GM12878 (cell line): ENCODE measurements at regions not wholly inside any gene's neighbourhood (a gene's known extent, or its start where the extent isn't known, plus 50 kb on each side); places are given as distances from the start of the nearest gene placed in this dataset.

Experiments
- ATAC-seq: fragments of 200-7000 bp; cut with Tn5 transposase; 3 replicates; pipeline ENCODE4 v1.9.1; 2020; ENCODE audit warnings: mild to moderate bottlenecking, moderate library complexity
- BruUV-seq: library from RNA; stranded (reverse); fragments of 400-500 nt; replicated peaks from 2 replicates; lab custom pipeline; 2021; lab: Mats Ljungman, UMichigan
- CTCF ChIA-PET: fragments of 300-600 bp; sonication (Branson Sonifier 250); formaldehyde crosslinking; extraction: SDS; loops from one replicate; lab custom pipeline; 2021; ENCODE audit warnings: inconsistent platforms; lab: Yijun Ruan, JAX
- POLR2A ChIA-PET: fragments of 350-600 bp; formaldehyde crosslinking; extraction: SDS; loops from one replicate; lab custom pipeline; 2021; ENCODE audit warnings: inconsistent platforms; lab: Charles Lee
- RAD21 ChIA-PET: fragments of 300-600 bp; sonication (Branson Sonifier 250); formaldehyde crosslinking; loops from one replicate; lab custom pipeline; 2023; ENCODE audit warnings: antibody characterized with exemption; ENCODE audit not compliant: unreplicated experiment; lab: Charles Lee
- SMC1A ChIA-PET: fragments of 300-600 bp; sonication (Branson Sonifier 250); formaldehyde crosslinking; loops from one replicate; lab custom pipeline; 2023; ENCODE audit not compliant: unreplicated experiment, uncharacterized antibody; lab: Charles Lee
- DNase-seq: peaks from one replicate; pipeline ENCODE4 v3.0.0-alpha.2; 2011; ENCODE audit warnings: low read depth, low spot score
- FAIRE-seq: peaks from 3 replicates; lab custom pipeline; 2011; peaks lifted over from hg19 to GRCh38; lab: Jason Lieb, UNC
- H2AFZ ChIP-seq: 2 replicates; pipeline ENCODE4 v1.6.0; 2011; ENCODE audit warnings: low read depth, low read length, control low read depth; ENCODE audit not compliant: control insufficient read depth
- H3K27ac ChIP-seq: 2 replicates; pipeline ENCODE4 v1.5.1; 2011; ENCODE audit warnings: control low read depth; ENCODE audit not compliant: control insufficient read depth, insufficient read depth
- H3K27me3 ChIP-seq, 2 experiments: replicated peaks in 1 of 2; 2 replicates each; pipeline versions ENCODE4 v1.6.0 to v1.6.1; 2011; ENCODE audit warnings: low read length in 1 of 2; ENCODE audit not compliant: control insufficient read depth in 2 of 2, insufficient read depth in 2 of 2
- H3K36me3 ChIP-seq, 2 experiments: 2 replicates each; pipeline ENCODE4 v1.5.1; 2011; ENCODE audit warnings: low read length in 1 of 2; ENCODE audit not compliant: control insufficient read depth in 2 of 2, insufficient read depth in 2 of 2
- H3K4me1 ChIP-seq: 2 replicates; pipeline ENCODE4 v1.6.1; 2011; ENCODE audit warnings: mild to moderate bottlenecking, low read length, moderate library complexity, mixed read lengths; ENCODE audit not compliant: control insufficient read depth, insufficient read depth
- H3K4me2 ChIP-seq: 2 replicates; pipeline ENCODE4 v1.6.0; 2011; ENCODE audit warnings: control low read depth; ENCODE audit not compliant: control insufficient read depth, insufficient read depth
- H3K4me3 ChIP-seq: fragments of 200-600 bp; sonication (generic); 2 replicates; pipeline ENCODE4 v1.5.1; 2016
- H3K79me2 ChIP-seq: 2 replicates; pipeline ENCODE4 v1.6.0; 2011; ENCODE audit warnings: low read length; ENCODE audit not compliant: control insufficient read depth, insufficient read depth
- H3K9ac ChIP-seq: 2 replicates; pipeline ENCODE4 v1.8.0; 2011; ENCODE audit warnings: low read length, control low read depth, mixed read lengths; ENCODE audit not compliant: control insufficient read depth, insufficient read depth
- H3K9me3 ChIP-seq: replicated peaks from 3 replicates; pipeline ENCODE4 v1.5.1; 2011; ENCODE audit warnings: mild to moderate bottlenecking, low read length; ENCODE audit not compliant: control insufficient read depth, insufficient read depth
- H4K20me1 ChIP-seq: 2 replicates; pipeline ENCODE4 v1.6.0; 2011; ENCODE audit not compliant: control insufficient read depth, insufficient read depth
- ATF7 ChIP-seq: fragments of 450-650 bp; IDR thresholded peaks from 2 replicates; pipeline ENCODE4 v1.6.1; 2016; ENCODE audit warnings: low read depth, mild to moderate bottlenecking
- CHD4 ChIP-seq: fragments of 200-600 bp; sonication (generic); IDR thresholded peaks from 2 replicates; pipeline ENCODE4 v1.6.1; 2016; ENCODE audit warnings: mild to moderate bottlenecking
- ESRRA ChIP-seq: IDR thresholded peaks from 2 replicates; pipeline ENCODE4 v1.6.1; 2012; ENCODE audit warnings: mild to moderate bottlenecking, low read length, improper control_type of control experiment
- KAT2A ChIP-seq: conservative IDR thresholded peaks from 2 replicates; pipeline ENCODE4 v1.6.1; 2011; ENCODE audit warnings: low read depth, low read length; ENCODE audit not compliant: control insufficient read depth
- ZNF217 ChIP-seq: fragments of 450-650 bp; IDR thresholded peaks from 2 replicates; pipeline ENCODE4 v1.6.1; 2017; ENCODE audit warnings: antibody characterized with exemption, mild to moderate bottlenecking
- ZNF24 ChIP-seq: fragments of 450-650 bp; IDR thresholded peaks from 2 replicates; pipeline ENCODE4 v1.6.1; 2017; ENCODE audit warnings: antibody characterized with exemption, mild to moderate bottlenecking
- WGBS: methylation state at CpG from one replicate; pipeline ENCODE4 v1.1.6; 2016; ENCODE audit warnings: low lambda C conversion rate; ENCODE audit not compliant: insufficient replicate concordance, insufficient coverage; ENCODE audit errors: missing lambda C conversion rate; 5-methylcytosine and 5-hydroxymethylcytosine counted together
- in situ Hi-C: fragments of 300-500 bp; cut with MboI; formaldehyde crosslinking; loops from 9 replicates; pipeline ENCODE4 v1.14.3; 2018; ENCODE audit warnings: mixed read lengths
- intact Hi-C: fragments of 100-400 bp; cut with micrococcal nuclease; formaldehyde crosslinking; loops from one replicate; pipeline ENCODE4 v1.14.2; 2022; ENCODE audit not compliant: unreplicated experiment
- TF ChIP-seq, protein P1 (sequence below): fragments of 450-650 bp; IDR thresholded peaks from 2 replicates; pipeline ENCODE4 v1.6.1; 2016; ENCODE audit warnings: mild to moderate bottlenecking, moderate library complexity, borderline replicate concordance
- TF ChIP-seq, protein P2 (sequence below), 3 experiments: IDR thresholded peaks in 2 of 3; conservative IDR thresholded peaks in 1 of 3; 2 replicates each; pipeline ENCODE4 v1.5.1; 2011; ENCODE audit warnings: low read depth in 3 of 3, low read length in 3 of 3, mild to moderate bottlenecking in 3 of 3, control low read depth in 2 of 3, moderate library complexity in 2 of 3, inconsistent platforms in 1 of 3, mixed read lengths in 1 of 3; ENCODE audit not compliant: control insufficient read depth in 2 of 3, insufficient read depth in 1 of 3; ENCODE audit errors: extremely low read depth in 1 of 3

GRCh38 chr3:30320392-30320791 is 286.0 kb upstream of the TGFBR2 start:
- RAD21 ChIA-PET, result interaction anchor here (1.4 kb wide), 1 partner anchor 375 kb away, joined by 3 read pairs; no protein-coding TSS in a partner anchor
- intact Hi-C loops (no loop called here), in situ Hi-C loops (no loop called here)
- no peak for FAIRE-seq
- DNase-seq, result no peak
- 33% methylated on average over 1 of the region's 1 CpG for WGBS
- no peak for ATAC-seq
- Histone ChIP-seq H2AFZ (no peak overlapping the region), H3K4me3 (no peak overlapping the region), H3K4me1 (no peaks in the 10 kb centered on the region), H3K36me3 (no peaks in the 10 kb centered on the region), H3K9me3 (no peaks in the 10 kb centered on the region), H4K20me1 (no peaks in the 10 kb centered on the region), H3K79me2 (no peaks in the 10 kb centered on the region), H3K9ac (no peak overlapping the region), H3K27me3 (no peaks in the 10 kb centered on the region), H3K27ac (no peak overlapping the region), H3K4me2 (no peak overlapping the region)
- CTCF ChIA-PET, result interaction anchor here (0.7 to 2.2 kb wide), 2 partner anchors 255 to 373 kb away, joined by 3 to 13 read pairs; no protein-coding TSS in a partner anchor
- SMC1A ChIA-PET, result interaction anchor here (1.1 kb wide), 1 partner anchor 373 kb away, joined by 4 read pairs; no protein-coding TSS in a partner anchor
- no TSS peak for BruUV-seq
- TF ChIP-seq ZNF217 (no peak), CHD4 (no peak), ATF7 (no peak), KAT2A (no peak), ESRRA (no peak), ZNF24 (no peak)
- TF ChIP-seq, protein P1, sequence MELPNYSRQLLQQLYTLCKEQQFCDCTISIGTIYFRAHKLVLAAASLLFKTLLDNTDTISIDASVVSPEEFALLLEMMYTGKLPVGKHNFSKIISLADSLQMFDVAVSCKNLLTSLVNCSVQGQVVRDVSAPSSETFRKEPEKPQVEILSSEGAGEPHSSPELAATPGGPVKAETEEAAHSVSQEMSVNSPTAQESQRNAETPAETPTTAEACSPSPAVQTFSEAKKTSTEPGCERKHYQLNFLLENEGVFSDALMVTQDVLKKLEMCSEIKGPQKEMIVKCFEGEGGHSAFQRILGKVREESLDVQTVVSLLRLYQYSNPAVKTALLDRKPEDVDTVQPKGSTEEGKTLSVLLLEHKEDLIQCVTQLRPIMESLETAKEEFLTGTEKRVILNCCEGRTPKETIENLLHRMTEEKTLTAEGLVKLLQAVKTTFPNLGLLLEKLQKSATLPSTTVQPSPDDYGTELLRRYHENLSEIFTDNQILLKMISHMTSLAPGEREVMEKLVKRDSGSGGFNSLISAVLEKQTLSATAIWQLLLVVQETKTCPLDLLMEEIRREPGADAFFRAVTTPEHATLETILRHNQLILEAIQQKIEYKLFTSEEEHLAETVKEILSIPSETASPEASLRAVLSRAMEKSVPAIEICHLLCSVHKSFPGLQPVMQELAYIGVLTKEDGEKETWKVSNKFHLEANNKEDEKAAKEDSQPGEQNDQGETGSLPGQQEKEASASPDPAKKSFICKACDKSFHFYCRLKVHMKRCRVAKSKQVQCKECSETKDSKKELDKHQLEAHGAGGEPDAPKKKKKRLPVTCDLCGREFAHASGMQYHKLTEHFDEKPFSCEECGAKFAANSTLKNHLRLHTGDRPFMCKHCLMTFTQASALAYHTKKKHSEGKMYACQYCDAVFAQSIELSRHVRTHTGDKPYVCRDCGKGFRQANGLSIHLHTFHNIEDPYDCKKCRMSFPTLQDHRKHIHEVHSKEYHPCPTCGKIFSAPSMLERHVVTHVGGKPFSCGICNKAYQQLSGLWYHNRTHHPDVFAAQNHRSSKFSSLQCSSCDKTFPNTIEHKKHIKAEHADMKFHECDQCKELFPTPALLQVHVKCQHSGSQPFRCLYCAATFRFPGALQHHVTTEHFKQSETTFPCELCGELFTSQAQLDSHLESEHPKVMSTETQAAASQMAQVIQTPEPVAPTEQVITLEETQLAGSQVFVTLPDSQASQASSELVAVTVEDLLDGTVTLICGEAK, result no peak
- TF ChIP-seq, protein P2, sequence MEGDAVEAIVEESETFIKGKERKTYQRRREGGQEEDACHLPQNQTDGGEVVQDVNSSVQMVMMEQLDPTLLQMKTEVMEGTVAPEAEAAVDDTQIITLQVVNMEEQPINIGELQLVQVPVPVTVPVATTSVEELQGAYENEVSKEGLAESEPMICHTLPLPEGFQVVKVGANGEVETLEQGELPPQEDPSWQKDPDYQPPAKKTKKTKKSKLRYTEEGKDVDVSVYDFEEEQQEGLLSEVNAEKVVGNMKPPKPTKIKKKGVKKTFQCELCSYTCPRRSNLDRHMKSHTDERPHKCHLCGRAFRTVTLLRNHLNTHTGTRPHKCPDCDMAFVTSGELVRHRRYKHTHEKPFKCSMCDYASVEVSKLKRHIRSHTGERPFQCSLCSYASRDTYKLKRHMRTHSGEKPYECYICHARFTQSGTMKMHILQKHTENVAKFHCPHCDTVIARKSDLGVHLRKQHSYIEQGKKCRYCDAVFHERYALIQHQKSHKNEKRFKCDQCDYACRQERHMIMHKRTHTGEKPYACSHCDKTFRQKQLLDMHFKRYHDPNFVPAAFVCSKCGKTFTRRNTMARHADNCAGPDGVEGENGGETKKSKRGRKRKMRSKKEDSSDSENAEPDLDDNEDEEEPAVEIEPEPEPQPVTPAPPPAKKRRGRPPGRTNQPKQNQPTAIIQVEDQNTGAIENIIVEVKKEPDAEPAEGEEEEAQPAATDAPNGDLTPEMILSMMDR (IDR thresholded peaks at IDR 0.05 in 2 of 3, conservative IDR thresholded peaks at IDR 0.05 in 1 of 3; ENCODE audit: control insufficient read depth in 2 of 3, extremely low read depth in 1 of 3, insufficient read depth in 1 of 3, low read depth in 3 of 3, low read length in 3 of 3), result no peak
- POLR2A ChIA-PET, result no interaction called here
